ENCODE measurements at regions not wholly inside any gene's neighbourhood (a gene's known extent, or its start where the extent isn't known, plus 50 kb on each side); places are given as distances from the start of the nearest gene placed in this dataset.

DNA sequence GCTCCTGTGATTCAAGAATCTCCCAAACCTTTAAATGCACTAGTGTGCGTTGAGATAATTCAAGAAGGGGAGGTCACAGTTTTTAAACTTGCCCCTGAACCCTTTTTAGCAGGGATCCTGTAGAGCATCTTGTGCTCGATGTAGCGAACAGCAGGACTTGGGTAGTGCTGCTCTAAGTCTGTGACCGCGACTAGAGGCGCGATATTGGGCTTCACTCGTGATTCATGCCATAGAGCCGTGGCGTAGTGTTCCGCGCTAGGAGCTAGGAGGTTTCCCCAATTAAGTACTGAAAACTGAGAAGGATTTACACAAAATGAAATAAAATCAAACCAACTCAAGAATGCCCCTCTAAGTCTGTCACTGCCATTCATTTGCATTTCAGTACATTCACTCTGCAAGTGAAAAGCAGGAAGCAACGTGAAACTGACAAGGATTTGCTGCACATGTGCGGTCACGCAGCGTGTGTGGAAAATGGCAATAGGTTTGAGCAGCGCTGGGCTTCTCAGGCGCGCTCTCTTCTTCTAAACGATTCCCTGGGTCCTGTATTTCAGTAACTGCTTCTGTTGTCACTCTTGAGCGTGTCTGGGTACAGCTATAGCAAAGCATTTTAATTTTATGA is 1135.9 kb upstream of the WWC1 start:
- no peaks in the 10 kb centered on the region; the same call in 1 of the 2 replicates for H3K27me3 ChIP-seq
- TF ChIP-seq, protein P1, sequence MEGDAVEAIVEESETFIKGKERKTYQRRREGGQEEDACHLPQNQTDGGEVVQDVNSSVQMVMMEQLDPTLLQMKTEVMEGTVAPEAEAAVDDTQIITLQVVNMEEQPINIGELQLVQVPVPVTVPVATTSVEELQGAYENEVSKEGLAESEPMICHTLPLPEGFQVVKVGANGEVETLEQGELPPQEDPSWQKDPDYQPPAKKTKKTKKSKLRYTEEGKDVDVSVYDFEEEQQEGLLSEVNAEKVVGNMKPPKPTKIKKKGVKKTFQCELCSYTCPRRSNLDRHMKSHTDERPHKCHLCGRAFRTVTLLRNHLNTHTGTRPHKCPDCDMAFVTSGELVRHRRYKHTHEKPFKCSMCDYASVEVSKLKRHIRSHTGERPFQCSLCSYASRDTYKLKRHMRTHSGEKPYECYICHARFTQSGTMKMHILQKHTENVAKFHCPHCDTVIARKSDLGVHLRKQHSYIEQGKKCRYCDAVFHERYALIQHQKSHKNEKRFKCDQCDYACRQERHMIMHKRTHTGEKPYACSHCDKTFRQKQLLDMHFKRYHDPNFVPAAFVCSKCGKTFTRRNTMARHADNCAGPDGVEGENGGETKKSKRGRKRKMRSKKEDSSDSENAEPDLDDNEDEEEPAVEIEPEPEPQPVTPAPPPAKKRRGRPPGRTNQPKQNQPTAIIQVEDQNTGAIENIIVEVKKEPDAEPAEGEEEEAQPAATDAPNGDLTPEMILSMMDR (IDR thresholded peaks at IDR 0.05; ENCODE audit: low read depth, low read length): no peak
- H3K9me3 ChIP-seq: no peaks in the 10 kb centered on the region
- H3K36me3 ChIP-seq: no peaks in the 10 kb centered on the region
- no peaks in the 10 kb centered on the region for H3K4me1 ChIP-seq
- H3K4me3 ChIP-seq (ENCODE audit: low read depth, low read length): no peak overlapping the region
- DNase-seq: no peak

DNA sequence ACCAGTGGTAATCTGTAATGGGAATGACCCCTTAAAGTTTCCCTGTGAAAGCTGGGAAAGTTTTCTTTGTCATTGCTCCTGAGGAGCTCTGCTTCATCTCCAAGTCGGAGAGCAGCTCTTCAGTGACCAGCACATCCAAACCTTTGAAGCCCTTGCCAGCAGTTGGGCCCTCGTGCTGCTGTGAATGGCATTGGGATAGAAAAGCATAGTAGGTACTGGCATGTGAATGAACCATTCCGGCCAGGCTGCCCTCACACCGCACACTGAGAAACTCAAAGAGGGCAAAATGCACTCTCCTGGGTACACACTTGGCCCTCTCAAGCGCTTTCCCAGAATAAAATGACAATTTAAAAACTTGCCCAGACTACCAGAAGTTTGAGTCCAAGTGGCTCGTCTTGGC is 1135.0 kb upstream of the WWC1 start:
- no peaks in the 10 kb centered on the region for H3K36me3 ChIP-seq
- DNase-seq: no peak
- no peak overlapping the region for H3K4me3 ChIP-seq (ENCODE audit: low read depth, low read length)
- H3K9me3 ChIP-seq: no peaks in the 10 kb centered on the region
- TF ChIP-seq, protein P1 (IDR thresholded peaks at IDR 0.05; ENCODE audit: low read depth, low read length): no peak
- H3K4me1 ChIP-seq: no peaks in the 10 kb centered on the region
- no peaks in the 10 kb centered on the region; the same call in 1 of the 2 replicates for H3K27me3 ChIP-seq

DNA sequence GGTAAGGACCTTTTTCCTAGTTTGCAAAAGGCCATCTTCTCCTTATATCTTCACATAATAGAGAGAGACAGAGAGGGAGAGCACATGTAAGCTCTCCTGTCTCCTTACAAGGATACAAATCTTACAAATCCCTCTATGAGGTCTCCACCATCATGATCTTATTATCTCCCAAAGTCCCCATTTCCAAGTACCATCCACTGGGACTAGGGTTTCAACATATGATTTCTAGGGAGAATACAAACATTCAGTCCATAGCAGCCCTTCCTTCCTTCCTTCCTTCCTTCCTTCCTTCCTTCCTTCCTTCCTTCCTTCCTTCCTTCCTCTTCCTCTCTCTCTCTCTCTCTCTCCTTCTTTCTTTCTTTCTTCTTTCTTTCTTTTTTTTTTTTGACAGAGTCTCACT is 1132.9 kb upstream of the WWC1 start:
- no peaks in the 10 kb centered on the region for H3K36me3 ChIP-seq
- no peaks in the 10 kb centered on the region for H3K4me1 ChIP-seq
- H3K27me3 ChIP-seq: no peaks in the 10 kb centered on the region; the same call in 1 of the 2 replicates
- DNase-seq: no peak
- no peaks in the 10 kb centered on the region for H3K9me3 ChIP-seq
- TF ChIP-seq, protein P1 (IDR thresholded peaks at IDR 0.05; ENCODE audit: low read depth, low read length): no peak
- no peak overlapping the region for H3K4me3 ChIP-seq (ENCODE audit: low read depth, low read length)

DNA sequence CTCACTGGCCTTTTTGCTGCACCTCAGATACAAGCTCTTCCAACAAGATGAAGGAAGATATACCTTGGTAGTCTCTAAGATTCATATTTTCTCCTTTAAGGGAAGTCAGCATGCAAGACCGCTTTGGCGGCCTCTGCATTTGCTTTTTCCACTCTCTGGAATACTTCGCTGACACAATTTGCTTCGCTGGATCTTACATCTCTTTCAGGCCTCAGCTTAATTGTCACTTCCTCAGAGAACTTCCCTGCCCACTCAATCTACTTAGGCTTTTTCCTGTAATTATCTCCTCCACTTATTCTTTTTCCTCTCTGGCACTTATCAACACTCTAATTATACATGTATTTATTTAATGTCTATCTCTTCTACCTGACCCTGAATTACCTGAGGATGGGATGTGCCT is 1131.1 kb upstream of the WWC1 start:
- Histone ChIP-seq H3K27me3 (no peaks in the 10 kb centered on the region; the same call in 1 of the 2 replicates), H3K4me1 (no peaks in the 10 kb centered on the region), H3K36me3 (no peaks in the 10 kb centered on the region), H3K9me3 (no peaks in the 10 kb centered on the region), H3K4me3 (ENCODE audit: low read depth, low read length) (no peak overlapping the region)
- DNase-seq: no peak
- TF ChIP-seq, protein P1 (IDR thresholded peaks at IDR 0.05; ENCODE audit: low read depth, low read length): no peak

DNA sequence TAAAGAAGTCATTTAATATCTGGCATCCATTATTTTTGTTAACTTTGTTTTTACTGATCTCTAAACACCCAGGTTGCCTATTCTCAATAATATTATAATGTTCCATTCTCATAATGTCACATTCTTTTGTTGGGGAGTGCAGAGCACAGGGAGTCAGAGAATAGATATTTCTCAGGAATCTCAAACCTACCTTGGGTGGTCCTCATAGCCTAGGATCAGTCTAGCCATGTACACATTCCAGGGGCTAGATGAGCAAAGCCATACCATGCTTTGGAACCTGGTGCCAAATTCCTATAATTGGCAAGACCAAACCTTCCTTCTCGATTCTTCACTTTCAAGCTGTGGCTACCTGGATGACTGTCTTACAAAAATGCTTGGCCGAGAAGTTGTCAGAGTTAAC is 1124.7 kb upstream of the WWC1 start:
- no peaks in the 10 kb centered on the region for H3K9me3 ChIP-seq
- TF ChIP-seq, protein P1 (IDR thresholded peaks at IDR 0.05; ENCODE audit: low read depth, low read length): no peak
- DNase-seq: no peak
- no peaks in the 10 kb centered on the region for H3K4me1 ChIP-seq
- H3K36me3 ChIP-seq: no peaks in the 10 kb centered on the region
- H3K4me3 ChIP-seq (ENCODE audit: low read depth, low read length): no peak overlapping the region
- no peaks in the 10 kb centered on the region for H3K27me3 ChIP-seq

DNA sequence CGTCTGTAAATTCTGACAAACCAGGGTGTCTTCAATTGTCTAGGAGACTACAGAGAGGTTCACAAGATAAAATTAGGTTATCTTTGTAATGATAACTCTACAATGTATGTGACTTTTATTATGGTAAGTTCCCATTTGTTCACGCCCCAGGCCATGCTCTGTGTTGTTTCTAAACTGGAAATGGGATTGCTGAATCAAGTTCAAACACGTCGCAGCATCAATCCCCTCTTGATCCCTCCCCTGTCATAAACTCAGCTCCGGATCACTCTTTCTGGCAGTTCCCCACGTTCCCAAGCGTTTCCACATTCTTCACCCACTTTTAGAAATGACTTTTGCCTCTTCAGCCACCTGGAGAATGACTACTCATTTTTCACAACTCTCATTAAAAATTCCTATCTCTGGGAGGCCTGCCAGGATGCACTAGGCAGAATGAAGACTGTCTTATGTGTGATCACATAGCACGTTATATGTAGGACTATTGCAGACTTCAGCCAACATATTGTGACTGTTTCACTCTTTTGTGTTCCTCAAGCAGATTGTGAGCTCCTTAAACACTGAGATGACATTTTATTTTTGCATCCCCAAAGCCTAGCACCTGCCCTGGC is 1124.2 kb upstream of the WWC1 start:
- no peak for DNase-seq
- Histone ChIP-seq H3K4me1 (no peaks in the 10 kb centered on the region), H3K36me3 (no peaks in the 10 kb centered on the region), H3K27me3 (no peaks in the 10 kb centered on the region), H3K4me3 (ENCODE audit: low read depth, low read length) (no peak overlapping the region), H3K9me3 (no peaks in the 10 kb centered on the region)
- TF ChIP-seq, protein P1 (IDR thresholded peaks at IDR 0.05; ENCODE audit: low read depth, low read length): no peak

Measured in BE2C (cell line).